Heart right ventricle (tissue), 16 donors: ENCODE measurements at regions not wholly inside any gene's neighbourhood (a gene's known extent, or its start where the extent isn't known, plus 50 kb on each side); places are given as distances from the start of the nearest gene placed in this dataset.

Source experiments
- ATAC-seq, 8 donors: fragments of 200-7000 bp; cut with Tn5 transposase; one replicate each; pipeline ENCODE4 v1.9.1; 2020; ENCODE audit warnings: mild to moderate bottlenecking in 8 of 8, moderate library complexity in 8 of 8, moderate number of reproducible peaks in 1 of 8
- DNase-seq, 2 donors: peaks; one replicate each; pipeline ENCODE4 v3.0.0-alpha.2; 2020
- H3K27ac ChIP-seq, 10 donors: fragments of 200-600 bp; sonication (generic) in 2 of 10; one replicate each; pipeline versions ENCODE4 v1.5.0 to v1.8.0; 2020 to 2022; ENCODE audit warnings: mild to moderate bottlenecking in 3 of 10
- H3K27me3 ChIP-seq, 7 donors: fragments of 200-600 bp; one replicate each; pipeline ENCODE4 v1.8.0; 2021 to 2022; ENCODE audit warnings: mild to moderate bottlenecking in 2 of 7
- H3K36me3 ChIP-seq, 9 donors: fragments of 200-600 bp; sonication (generic) in 1 of 9; one replicate each; pipeline versions ENCODE4 v1.5.0 to v1.8.0; 2020 to 2022; ENCODE audit warnings: mild to moderate bottlenecking in 2 of 9
- H3K4me1 ChIP-seq, 9 donors: fragments of 200-600 bp; sonication (generic) in 1 of 9; one replicate each; pipeline versions ENCODE4 v1.5.0 to v1.8.0; 2020 to 2022; ENCODE audit warnings: mild to moderate bottlenecking in 4 of 9
- H3K4me3 ChIP-seq, 10 donors: fragments of 200-600 bp; sonication (generic) in 2 of 10; one replicate each; pipeline versions ENCODE4 v1.5.0 to v1.8.0; 2020 to 2022; ENCODE audit warnings: mild to moderate bottlenecking in 7 of 10, moderate library complexity in 2 of 10
- H3K9me3 ChIP-seq, 11 donors: fragments of 200-600 bp in 10 of 11; sonication (generic) in 2 of 11; one replicate each; pipeline versions ENCODE4 v1.5.0 to v1.8.0; 2013 to 2022; ENCODE audit warnings: mild to moderate bottlenecking in 2 of 11, control low read depth in 1 of 11, moderate library complexity in 1 of 11
- WGBS, 2 donors: extraction: QIAGEN DNeasy Blood & Tissue Kit; methylation state at CpG; one replicate each; pipeline ENCODE4 v1.1.7; 2013; ENCODE audit warnings: inconsistent platforms in 1 of 2; 5-methylcytosine and 5-hydroxymethylcytosine counted together
- intact Hi-C, 10 donors: fragments of 100-400 bp; cut with DNase I; formaldehyde crosslinking; loops; one replicate each; pipeline versions ENCODE4 v1.11.1 to v1.14.2; 2022
- TF ChIP-seq, protein P1 (sequence below), 9 donors: fragments of 200-600 bp; sonication (generic) in 2 of 9; IDR thresholded peaks; one replicate each; pipeline versions ENCODE4 v1.5.0 to v1.8.0; 2021 to 2022; ENCODE audit warnings: antibody characterized with exemption in 9 of 9, mild to moderate bottlenecking in 5 of 9, moderate library complexity in 1 of 9
- donor health status: Arrhythmogenic right ventricular cardiomyopathy.
- donor health status: ischemic (EF 13 %, LVEDD 7.1; RV severe dilation, severe dysfunction).
- donor health status: healthy with polysubstance abuse.
- donor health status: DM: no; HTN: yes; CAD: no.
- donor health status: DM: no; HTN: no; CAD: no.
- donor health status: ischemic (EF 25% LVEDD 6.9; RV normal size, moderate dysfunction).
- donor health status: ischemic (EF 25% LVEDD 5.7; RV mildly dilated, moderate dysfunction).
- donor health status: healthy.
- donor health status: DM: yes; HTN: yes; CAD: no.
- donor health status: Ischemic cardiomyopathy.
- donor health status: ischemic (EF 35%, LVEDD 5.7; RV mildly dilated, moderate dysfunction).
- donor health status: nonischemic (EF 11% LVEDD 7.7; RV severe dilation, severe dysfunction).
- donor health status: DM: yes; HTN: yes; CAD: no.
- donor health status: PGD.
- donor health status: ischemic (EF 29% LVEDD 5.4; RV normal size, mild dysfunction).
- donor health status: nonischemic (EF 23%, LVEDD 6.1; RV moderate dilation, normal function).

DNA sequence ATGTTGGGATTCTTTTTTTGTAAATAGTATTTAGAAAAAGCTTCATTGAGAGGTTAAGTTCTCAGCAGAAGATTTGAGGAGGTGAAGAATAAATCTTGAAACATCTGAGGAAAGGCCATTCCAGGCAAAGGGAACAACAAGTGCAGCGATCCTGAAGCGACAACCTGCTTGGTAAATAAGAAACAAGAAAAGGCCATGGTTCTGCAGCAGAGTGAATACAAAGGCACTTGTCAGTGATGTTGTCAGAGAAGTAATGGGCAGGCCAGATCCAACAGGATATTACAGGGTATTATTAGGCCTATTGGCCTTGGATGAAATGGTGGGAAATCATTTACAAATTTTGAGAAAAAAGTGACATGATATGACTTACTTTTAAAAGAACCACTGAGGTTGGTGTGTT, 960.0 kb downstream of the PLA2G4A start:
- Histone ChIP-seq H3K4me1 (no peaks in the 10 kb centered on the region), H3K36me3 (no peaks in the 10 kb centered on the region), H3K27ac (no peak overlapping the region), H3K4me3 (no peak overlapping the region), H3K9me3 (peaks cover 0 to 13% (median 0%) of the 10 kb centered on the region in 11 donors), H3K27me3 (no peaks in the 10 kb centered on the region)
- TF ChIP-seq, protein P1, sequence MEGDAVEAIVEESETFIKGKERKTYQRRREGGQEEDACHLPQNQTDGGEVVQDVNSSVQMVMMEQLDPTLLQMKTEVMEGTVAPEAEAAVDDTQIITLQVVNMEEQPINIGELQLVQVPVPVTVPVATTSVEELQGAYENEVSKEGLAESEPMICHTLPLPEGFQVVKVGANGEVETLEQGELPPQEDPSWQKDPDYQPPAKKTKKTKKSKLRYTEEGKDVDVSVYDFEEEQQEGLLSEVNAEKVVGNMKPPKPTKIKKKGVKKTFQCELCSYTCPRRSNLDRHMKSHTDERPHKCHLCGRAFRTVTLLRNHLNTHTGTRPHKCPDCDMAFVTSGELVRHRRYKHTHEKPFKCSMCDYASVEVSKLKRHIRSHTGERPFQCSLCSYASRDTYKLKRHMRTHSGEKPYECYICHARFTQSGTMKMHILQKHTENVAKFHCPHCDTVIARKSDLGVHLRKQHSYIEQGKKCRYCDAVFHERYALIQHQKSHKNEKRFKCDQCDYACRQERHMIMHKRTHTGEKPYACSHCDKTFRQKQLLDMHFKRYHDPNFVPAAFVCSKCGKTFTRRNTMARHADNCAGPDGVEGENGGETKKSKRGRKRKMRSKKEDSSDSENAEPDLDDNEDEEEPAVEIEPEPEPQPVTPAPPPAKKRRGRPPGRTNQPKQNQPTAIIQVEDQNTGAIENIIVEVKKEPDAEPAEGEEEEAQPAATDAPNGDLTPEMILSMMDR (IDR thresholded peaks at IDR 0.05): no peak
- WGBS, 2 donors: 89 to 94% methylated on average over 2 of the region's 2 CpGs
- DNase-seq (no peak), ATAC-seq (no peak)
- intact Hi-C loops: no loop called here

DNA sequence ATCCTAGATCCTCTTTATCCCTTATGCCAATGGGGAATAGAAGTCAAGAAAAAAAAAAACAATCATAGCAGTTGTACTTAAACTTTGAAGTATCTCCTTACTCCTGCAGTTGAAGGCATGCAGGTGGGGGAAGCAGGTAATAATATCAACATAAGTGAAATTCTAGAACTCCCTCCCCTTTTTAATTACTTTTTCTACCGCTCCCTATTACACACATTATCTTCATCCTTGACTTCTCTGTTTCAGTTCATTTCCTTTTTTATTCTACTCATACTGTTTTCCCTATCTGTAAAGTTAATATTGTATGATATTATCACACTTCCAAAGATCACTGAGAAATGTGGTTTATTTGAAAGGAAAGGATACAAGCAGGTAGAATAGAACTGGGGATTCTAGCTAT, 962.0 kb downstream of the PLA2G4A start:
- Histone ChIP-seq H3K27me3 (no peaks in the 10 kb centered on the region), H3K9me3 (peaks cover 0 to 13% (median 0%) of the 10 kb centered on the region in 11 donors), H3K4me3 (no peak overlapping the region), H3K27ac (no peak overlapping the region), H3K4me1 (no peaks in the 10 kb centered on the region), H3K36me3 (no peaks in the 10 kb centered on the region)
- intact Hi-C loops: no loop called here
- no peak for ATAC-seq
- WGBS, 2 donors: 91 to 95% methylated on average over 1 of the region's 1 CpG
- TF ChIP-seq, protein P1 (IDR thresholded peaks at IDR 0.05): no peak
- no peak for DNase-seq

DNA sequence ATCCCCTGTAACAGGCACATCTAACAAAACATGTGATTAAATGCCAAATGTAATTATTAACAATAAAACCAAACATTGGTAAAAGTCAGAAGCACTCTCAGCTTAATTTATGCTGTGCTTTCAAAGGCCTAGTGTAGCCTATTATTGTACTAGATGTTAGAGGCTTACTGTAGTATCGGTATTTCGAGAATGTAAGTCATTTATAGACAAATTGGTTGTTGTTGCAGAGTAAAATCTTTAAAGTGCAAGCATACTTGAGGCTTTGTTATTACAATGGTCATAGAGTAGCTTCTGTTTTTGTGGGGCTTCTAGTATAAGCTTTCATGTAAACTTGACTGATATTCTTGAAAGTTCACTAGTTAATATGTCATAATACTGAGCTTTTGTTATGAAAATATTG, 965.8 kb downstream of the PLA2G4A start:
- Histone ChIP-seq H3K27me3 (no peaks in the 10 kb centered on the region), H3K27ac (no peak overlapping the region), H3K4me1 (no peaks in the 10 kb centered on the region), H3K36me3 (no peaks in the 10 kb centered on the region), H3K4me3 (no peak overlapping the region), H3K9me3 (peaks cover 0 to 13% (median 0%) of the 10 kb centered on the region in 11 donors)
- WGBS, 2 donors: 84 to 90% methylated on average over 2 of the region's 2 CpGs
- TF ChIP-seq, protein P1 (IDR thresholded peaks at IDR 0.05): no peak
- no peak for DNase-seq
- ATAC-seq: no peak
- intact Hi-C loops: no loop called here

DNA sequence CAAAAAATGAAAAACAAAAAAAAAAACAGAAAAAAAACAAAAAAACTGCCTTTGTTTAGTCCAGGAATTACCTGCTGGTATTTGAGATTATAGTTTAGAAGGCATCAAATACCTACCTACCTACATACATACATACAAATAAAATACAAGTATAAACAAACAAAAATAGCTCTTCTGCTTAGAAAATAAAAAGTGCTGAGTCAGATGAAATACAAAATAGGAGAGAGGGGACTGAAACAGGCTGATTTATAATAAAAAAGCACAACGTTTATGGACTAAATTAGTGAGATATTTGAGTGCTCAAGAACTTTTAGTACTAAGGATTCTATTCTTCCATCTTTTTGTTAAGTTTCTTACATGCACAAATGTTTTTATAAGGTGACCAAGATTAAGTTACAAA, 980.8 kb downstream of the PLA2G4A start:
- TF ChIP-seq, protein P1 (IDR thresholded peaks at IDR 0.05): no peak
- 56 to 68% methylated on average over 1 of the region's 1 CpG for WGBS, 2 donors
- intact Hi-C loops: no loop called here
- peaks cover 0 to 21% (median 0%) of the 10 kb centered on the region in 11 donors for H3K9me3 ChIP-seq
- no peaks in the 10 kb centered on the region for H3K27me3 ChIP-seq
- no peak for DNase-seq
- no peak for ATAC-seq
- H3K36me3 ChIP-seq: no peaks in the 10 kb centered on the region
- H3K4me3 ChIP-seq: no peak overlapping the region
- no peak overlapping the region for H3K27ac ChIP-seq
- H3K4me1 ChIP-seq: no peaks in the 10 kb centered on the region
